Epithelial cell of esophagus (primary cell): ENCODE measurements at regions not wholly inside any gene's neighbourhood (a gene's known extent, or its start where the extent isn't known, plus 50 kb on each side); places are given as distances from the start of the nearest gene placed in this dataset.

Experiments
- DNase-seq: peaks from one replicate; pipeline ENCODE4 v3.0.0; 2010; ENCODE audit warnings: low read depth
- H3K4me3 ChIP-seq: 2 replicates; pipeline ENCODE4 v1.5.1; 2011; ENCODE audit warnings: mild to moderate bottlenecking, low read length, control low read depth
- TF ChIP-seq, protein P1 (sequence below): IDR thresholded peaks from 2 replicates; pipeline ENCODE4 v1.5.1; 2011; ENCODE audit warnings: low read depth, mild to moderate bottlenecking, low read length, control low read depth, inconsistent platforms; ENCODE audit not compliant: insufficient read depth; ENCODE audit errors: missing control alignments

DNA sequence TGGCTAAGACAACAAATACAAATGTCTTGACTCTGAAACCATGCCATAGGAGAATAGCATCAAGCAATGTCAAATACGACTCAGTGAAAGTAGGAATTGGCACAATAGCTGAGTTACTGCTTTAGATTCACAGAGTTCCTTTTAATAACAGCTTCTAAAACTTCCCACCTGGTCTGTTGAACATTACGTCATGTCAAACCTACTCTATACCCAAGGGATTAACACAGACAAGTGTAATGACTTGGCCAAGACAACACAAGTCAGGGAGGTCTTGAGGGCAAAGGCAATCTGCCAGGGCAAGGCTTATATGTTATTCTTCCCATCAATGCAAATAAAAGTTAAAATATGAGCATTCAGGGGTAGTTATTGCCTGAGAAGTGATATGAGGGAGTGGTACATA is 265.1 kb upstream of the PRDM1 start:
- no peak for DNase-seq
- no peak overlapping the region for H3K4me3 ChIP-seq
- TF ChIP-seq, protein P1, sequence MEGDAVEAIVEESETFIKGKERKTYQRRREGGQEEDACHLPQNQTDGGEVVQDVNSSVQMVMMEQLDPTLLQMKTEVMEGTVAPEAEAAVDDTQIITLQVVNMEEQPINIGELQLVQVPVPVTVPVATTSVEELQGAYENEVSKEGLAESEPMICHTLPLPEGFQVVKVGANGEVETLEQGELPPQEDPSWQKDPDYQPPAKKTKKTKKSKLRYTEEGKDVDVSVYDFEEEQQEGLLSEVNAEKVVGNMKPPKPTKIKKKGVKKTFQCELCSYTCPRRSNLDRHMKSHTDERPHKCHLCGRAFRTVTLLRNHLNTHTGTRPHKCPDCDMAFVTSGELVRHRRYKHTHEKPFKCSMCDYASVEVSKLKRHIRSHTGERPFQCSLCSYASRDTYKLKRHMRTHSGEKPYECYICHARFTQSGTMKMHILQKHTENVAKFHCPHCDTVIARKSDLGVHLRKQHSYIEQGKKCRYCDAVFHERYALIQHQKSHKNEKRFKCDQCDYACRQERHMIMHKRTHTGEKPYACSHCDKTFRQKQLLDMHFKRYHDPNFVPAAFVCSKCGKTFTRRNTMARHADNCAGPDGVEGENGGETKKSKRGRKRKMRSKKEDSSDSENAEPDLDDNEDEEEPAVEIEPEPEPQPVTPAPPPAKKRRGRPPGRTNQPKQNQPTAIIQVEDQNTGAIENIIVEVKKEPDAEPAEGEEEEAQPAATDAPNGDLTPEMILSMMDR = no peak

DNA sequence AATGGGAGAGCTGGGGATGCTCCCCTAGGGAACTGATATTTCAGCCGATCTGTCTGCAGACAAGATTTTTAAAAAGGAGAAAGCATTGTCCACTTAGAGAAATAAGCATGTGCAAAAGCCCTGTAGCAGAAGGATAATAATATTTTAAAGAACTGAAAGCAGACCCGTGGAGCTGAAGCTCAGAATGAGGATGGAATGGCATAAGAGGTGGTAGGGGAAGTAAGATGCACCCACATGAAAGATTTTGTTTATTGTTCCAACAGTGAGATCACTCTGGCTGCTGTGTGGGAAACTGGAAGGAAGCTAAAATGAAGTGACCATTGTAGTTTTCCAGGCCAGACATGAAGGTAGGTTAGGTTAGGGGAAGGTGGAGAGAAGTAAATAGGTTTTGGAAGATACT is 266.4 kb upstream of the PRDM1 start:
- no peak overlapping the region for H3K4me3 ChIP-seq
- no peak for DNase-seq
- TF ChIP-seq, protein P1 = no peak

DNA sequence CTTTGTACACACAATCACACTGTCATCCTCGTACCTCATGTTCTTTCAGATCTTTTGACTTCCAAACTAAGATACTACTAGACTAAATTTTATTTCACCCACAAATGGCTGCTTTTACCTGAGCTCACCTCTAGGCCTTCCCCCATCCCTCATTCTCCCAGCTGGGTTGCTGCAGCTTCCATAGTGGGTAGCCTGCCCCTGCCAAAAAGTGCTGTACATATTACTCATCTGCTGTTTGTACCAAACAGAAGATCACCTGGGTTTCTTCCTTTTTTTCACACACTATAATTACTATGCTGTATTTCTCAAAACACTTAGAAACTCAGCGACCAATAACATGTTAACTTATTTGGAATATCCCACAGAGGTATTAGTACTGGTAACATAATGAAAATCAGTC is 267.6 kb upstream of the PRDM1 start:
- TF ChIP-seq, protein P1 = no peak
- DNase-seq = no peak
- no peak overlapping the region for H3K4me3 ChIP-seq

DNA sequence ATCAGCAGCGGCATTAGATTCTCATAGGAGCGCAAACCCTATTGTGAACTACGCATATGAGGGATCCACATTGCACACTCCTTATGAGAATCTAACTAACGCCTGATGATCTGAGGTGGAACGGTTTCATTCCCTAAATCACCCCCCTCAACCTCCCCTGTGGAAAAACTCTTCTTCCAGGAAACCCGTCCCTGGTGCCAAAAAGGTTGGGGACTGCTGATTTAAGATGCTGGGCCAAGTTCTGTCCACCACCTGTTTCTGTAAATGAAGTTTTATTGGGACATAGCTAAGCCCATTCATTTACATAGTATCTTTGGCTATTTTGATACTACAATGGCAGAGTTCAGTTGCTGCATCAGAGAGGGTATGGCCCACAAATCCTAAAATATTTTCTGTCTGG is 268.2 kb upstream of the PRDM1 start:
- no peak for DNase-seq
- TF ChIP-seq, protein P1 = no peak
- no peak overlapping the region for H3K4me3 ChIP-seq

DNA sequence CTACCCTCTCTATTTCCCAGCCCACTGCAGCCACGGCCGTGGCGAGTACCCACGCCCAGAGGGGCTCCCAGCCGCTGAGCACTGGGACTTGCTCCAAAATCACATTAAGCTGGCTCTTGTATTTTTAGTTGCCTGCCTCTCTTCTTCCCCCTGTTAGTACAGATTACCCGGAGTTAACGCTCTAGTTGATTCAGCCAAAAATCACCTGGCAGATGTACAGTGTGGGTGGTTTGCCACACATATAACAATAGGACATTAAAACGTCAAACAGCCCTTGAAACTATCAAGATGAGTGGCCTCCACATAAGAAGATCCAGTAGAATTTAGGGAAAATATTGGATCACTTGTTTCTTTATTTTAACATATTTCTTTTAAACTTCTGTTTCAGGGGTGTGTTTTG is 268.8 kb upstream of the PRDM1 start:
- no peak overlapping the region for H3K4me3 ChIP-seq
- TF ChIP-seq, protein P1 = no peak
- no peak for DNase-seq

DNA sequence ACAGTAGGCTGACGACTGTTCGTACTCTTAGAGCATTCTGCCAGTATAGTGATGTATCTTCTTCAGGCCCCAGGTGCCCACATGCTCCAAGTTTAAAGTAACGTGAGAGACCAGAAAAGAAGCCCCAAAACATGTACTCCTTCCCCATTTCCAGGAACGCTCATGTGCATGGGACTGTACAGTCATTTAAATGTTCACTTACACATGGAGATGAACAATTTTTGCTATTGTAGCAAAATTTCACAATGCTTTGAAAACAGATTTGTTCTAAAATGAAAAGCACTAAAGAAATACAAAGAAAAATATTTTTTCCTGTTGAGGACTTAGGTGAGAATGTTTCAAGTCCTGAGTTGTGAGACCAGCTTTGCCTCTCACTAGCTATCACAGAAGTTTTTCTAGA is 269.3 kb upstream of the PRDM1 start:
- no peak overlapping the region for H3K4me3 ChIP-seq
- TF ChIP-seq, protein P1 = no peak
- no peak for DNase-seq

DNA sequence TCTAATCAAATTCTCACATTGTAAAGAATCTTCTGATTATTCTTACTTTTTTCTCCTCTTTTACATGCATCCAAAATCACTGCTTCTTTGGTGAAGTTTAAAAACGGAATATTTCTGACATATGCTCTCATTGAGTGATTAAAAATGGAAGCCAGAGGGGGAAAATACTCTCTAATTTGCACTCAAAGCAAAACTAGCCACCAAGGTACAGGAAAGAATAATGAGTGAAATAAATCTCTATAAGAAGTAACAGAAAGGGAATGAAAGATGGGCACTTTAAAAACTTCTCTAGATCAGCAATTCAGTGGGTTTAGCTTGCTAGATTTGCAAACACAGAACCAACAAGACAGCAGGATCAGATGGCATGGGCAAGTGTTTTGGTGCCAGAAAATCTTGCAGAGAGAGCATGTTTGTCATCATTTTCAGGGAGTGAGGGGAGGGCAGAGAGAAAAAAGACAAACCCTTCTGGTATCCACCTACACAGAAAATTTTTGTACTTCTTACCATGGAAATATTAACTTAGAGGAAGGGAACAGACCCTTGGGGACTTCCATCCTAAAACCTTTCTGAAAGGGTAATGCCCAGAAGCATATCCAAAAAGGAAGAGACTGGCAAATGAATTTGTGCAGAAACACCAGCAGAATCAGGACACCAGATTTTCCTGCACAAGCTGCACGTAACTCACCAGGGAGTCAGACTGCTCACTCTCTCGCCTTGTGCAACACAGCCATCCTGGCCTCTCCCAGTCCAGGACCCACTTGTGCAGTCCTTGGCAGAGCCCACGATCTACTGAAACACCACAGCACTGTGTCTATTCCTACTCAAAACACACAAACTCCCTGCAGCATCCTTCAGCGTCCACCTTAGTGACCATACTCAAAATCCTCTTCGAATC is 270.2 kb upstream of the PRDM1 start:
- TF ChIP-seq, protein P1 = no peak
- H3K4me3 ChIP-seq = no peak overlapping the region
- no peak for DNase-seq
